DND-41 (cell line): ENCODE measurements at regions not wholly inside any gene's neighbourhood (a gene's known extent, or its start where the extent isn't known, plus 50 kb on each side); places are given as distances from the start of the nearest gene placed in this dataset.

Experiments
- ATAC-seq: fragments of 200-7000 bp; cut with Tn5 transposase; 3 replicates; pipeline ENCODE4 v1.9.1; 2021; ENCODE audit warnings: low read depth; ENCODE audit not compliant: insufficient read depth
- DNase-seq: peaks from one replicate; pipeline ENCODE4 v3.0.0-alpha.2; 2020
- H2AFZ ChIP-seq: 2 replicates; pipeline ENCODE4 v1.6.0; 2012; ENCODE audit warnings: low read depth, low read length
- H3K27ac ChIP-seq: 2 replicates; pipeline ENCODE4 v1.5.1; 2012; ENCODE audit warnings: low read length, inconsistent platforms
- H3K27me3 ChIP-seq: fragments of 200-600 bp; sonication (generic); 2 replicates; pipeline ENCODE4 v1.6.0; 2012; ENCODE audit warnings: low read length, mild to moderate bottlenecking, inconsistent platforms; ENCODE audit not compliant: insufficient read depth, poor library complexity
- H3K36me3 ChIP-seq: 2 replicates; pipeline ENCODE4 v1.5.1; 2012; ENCODE audit warnings: low read length, inconsistent platforms; ENCODE audit not compliant: insufficient read depth
- H3K4me1 ChIP-seq: 2 replicates; pipeline ENCODE4 v1.5.1; 2012; ENCODE audit warnings: mild to moderate bottlenecking, low read length; ENCODE audit not compliant: insufficient read depth
- H3K4me2 ChIP-seq: 2 replicates; pipeline ENCODE4 v1.6.0; 2012; ENCODE audit warnings: mild to moderate bottlenecking, moderate library complexity, low read length, inconsistent platforms; ENCODE audit not compliant: insufficient read depth
- H3K4me3 ChIP-seq, 2 experiments: fragments of 200-600 bp in 1 of 2; shearing (Covaris generic) in 1 of 2; 2 replicates each; pipeline ENCODE4 v1.5.1; 2012 to 2016; ENCODE audit warnings: inconsistent platforms in 2 of 2, low read length in 2 of 2, mild to moderate bottlenecking in 2 of 2, low read depth in 1 of 2, moderate library complexity in 1 of 2
- H3K79me2 ChIP-seq: 2 replicates; pipeline ENCODE4 v1.6.0; 2012; ENCODE audit warnings: low read length, inconsistent platforms; ENCODE audit not compliant: insufficient read depth
- H3K9ac ChIP-seq: 2 replicates; pipeline ENCODE4 v1.6.0; 2012; ENCODE audit warnings: low read depth, mild to moderate bottlenecking, inconsistent platforms, low read length, moderate library complexity
- H3K9me3 ChIP-seq: 2 replicates; pipeline ENCODE4 v1.5.1; 2012; ENCODE audit warnings: low read length, moderate library complexity, mild to moderate bottlenecking, inconsistent platforms; ENCODE audit not compliant: insufficient read depth, severe bottlenecking
- H4K20me1 ChIP-seq: 2 replicates; pipeline ENCODE4 v1.6.0; 2012; ENCODE audit warnings: low read length; ENCODE audit not compliant: insufficient read depth
- CTCF ChIP-seq: IDR thresholded peaks from 2 replicates; pipeline ENCODE4 v1.5.1; 2012; ENCODE audit warnings: borderline replicate concordance, low read length, moderate library complexity, mild to moderate bottlenecking; ENCODE audit not compliant: poor library complexity, severe bottlenecking; ENCODE audit errors: extremely low read depth
- EZH2 ChIP-seq: IDR thresholded peaks from 3 replicates; pipeline ENCODE4 v1.6.1; 2012; ENCODE audit warnings: borderline replicate concordance, low read depth, mild to moderate bottlenecking, moderate library complexity, low read length, inconsistent platforms; ENCODE audit not compliant: severe bottlenecking

GRCh38 chr2:204437815-204438756 lies 107.2 kb upstream of the PARD3B start:
- Histone ChIP-seq H3K9me3 (no peaks in the 10 kb centered on the region), H3K4me1 (no peaks in the 10 kb centered on the region), H3K4me3 (no peak overlapping the region), H3K36me3 (no peaks in the 10 kb centered on the region), H3K9ac (no peak overlapping the region), H4K20me1 (no peaks in the 10 kb centered on the region), H3K4me2 (no peak overlapping the region), H3K79me2 (no peaks in the 10 kb centered on the region), H3K27ac (no peak overlapping the region), H3K27me3 (no peaks in the 10 kb centered on the region), H2AFZ (no peak overlapping the region)
- no peak for DNase-seq
- TF ChIP-seq EZH2 = no peak
- TF ChIP-seq CTCF = no peak
- ATAC-seq = no peak

GRCh38 chr2:204441316-204441715 lies 104.0 kb upstream of the PARD3B start:
- H3K27ac ChIP-seq = no peak overlapping the region
- no peaks in the 10 kb centered on the region for H3K4me1 ChIP-seq
- H4K20me1 ChIP-seq = no peaks in the 10 kb centered on the region
- no peak for TF ChIP-seq EZH2
- no peak for TF ChIP-seq CTCF
- no peaks in the 10 kb centered on the region for H3K9me3 ChIP-seq
- H3K36me3 ChIP-seq = no peaks in the 10 kb centered on the region
- H3K79me2 ChIP-seq = no peaks in the 10 kb centered on the region
- no peaks in the 10 kb centered on the region for H3K27me3 ChIP-seq
- no peak overlapping the region for H3K4me3 ChIP-seq
- H3K9ac ChIP-seq = no peak overlapping the region
- H2AFZ ChIP-seq = no peak overlapping the region
- H3K4me2 ChIP-seq = no peak overlapping the region
- DNase-seq = no peak
- ATAC-seq = no peak

- Histone ChIP-seq H3K4me1 (no peaks in the 10 kb centered on the region), H3K9me3 (no peaks in the 10 kb centered on the region), H3K27me3 (no peaks in the 10 kb centered on the region), H4K20me1 (no peaks in the 10 kb centered on the region), H3K36me3 (no peaks in the 10 kb centered on the region), H3K4me3 (no peak overlapping the region), H3K9ac (no peak overlapping the region), H3K79me2 (no peaks in the 10 kb centered on the region), H2AFZ (no peak overlapping the region), H3K4me2 (no peak overlapping the region), H3K27ac (no peak overlapping the region)
- TF ChIP-seq EZH2 (no peak), CTCF (no peak)
- ATAC-seq (no peak), DNase-seq (no peak)
These were observed 100.1 kb upstream of the PARD3B start for GRCh38 chr2:204445149-204445548.
